ENCODE measurements at regions not wholly inside any gene's neighbourhood (a gene's known extent, or its start where the extent isn't known, plus 50 kb on each side); places are given as distances from the start of the nearest gene placed in this dataset.

GRCh38 chr6:963456-963855, 270.5 kb upstream of the EXOC2 start (continued):
- TF ChIP-seq, protein P1, sequence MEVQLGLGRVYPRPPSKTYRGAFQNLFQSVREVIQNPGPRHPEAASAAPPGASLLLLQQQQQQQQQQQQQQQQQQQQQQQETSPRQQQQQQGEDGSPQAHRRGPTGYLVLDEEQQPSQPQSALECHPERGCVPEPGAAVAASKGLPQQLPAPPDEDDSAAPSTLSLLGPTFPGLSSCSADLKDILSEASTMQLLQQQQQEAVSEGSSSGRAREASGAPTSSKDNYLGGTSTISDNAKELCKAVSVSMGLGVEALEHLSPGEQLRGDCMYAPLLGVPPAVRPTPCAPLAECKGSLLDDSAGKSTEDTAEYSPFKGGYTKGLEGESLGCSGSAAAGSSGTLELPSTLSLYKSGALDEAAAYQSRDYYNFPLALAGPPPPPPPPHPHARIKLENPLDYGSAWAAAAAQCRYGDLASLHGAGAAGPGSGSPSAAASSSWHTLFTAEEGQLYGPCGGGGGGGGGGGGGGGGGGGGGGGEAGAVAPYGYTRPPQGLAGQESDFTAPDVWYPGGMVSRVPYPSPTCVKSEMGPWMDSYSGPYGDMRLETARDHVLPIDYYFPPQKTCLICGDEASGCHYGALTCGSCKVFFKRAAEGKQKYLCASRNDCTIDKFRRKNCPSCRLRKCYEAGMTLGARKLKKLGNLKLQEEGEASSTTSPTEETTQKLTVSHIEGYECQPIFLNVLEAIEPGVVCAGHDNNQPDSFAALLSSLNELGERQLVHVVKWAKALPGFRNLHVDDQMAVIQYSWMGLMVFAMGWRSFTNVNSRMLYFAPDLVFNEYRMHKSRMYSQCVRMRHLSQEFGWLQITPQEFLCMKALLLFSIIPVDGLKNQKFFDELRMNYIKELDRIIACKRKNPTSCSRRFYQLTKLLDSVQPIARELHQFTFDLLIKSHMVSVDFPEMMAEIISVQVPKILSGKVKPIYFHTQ (CRISPR knock-in tag; IDR thresholded peaks at IDR 0.05), result no peak
- TF ChIP-seq, protein P2, sequence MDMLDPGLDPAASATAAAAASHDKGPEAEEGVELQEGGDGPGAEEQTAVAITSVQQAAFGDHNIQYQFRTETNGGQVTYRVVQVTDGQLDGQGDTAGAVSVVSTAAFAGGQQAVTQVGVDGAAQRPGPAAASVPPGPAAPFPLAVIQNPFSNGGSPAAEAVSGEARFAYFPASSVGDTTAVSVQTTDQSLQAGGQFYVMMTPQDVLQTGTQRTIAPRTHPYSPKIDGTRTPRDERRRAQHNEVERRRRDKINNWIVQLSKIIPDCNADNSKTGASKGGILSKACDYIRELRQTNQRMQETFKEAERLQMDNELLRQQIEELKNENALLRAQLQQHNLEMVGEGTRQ (CRISPR knock-in tag; IDR thresholded peaks at IDR 0.05), result no peak
- TF ChIP-seq MYBL2 (CRISPR knock-in tag; IDR thresholded peaks at IDR 0.05), result no peak

- H3K4me3 Mint-ChIP-seq, result no peak overlapping the region
- TF ChIP-seq ELF4 (CRISPR knock-in tag; IDR thresholded peaks at IDR 0.05; ENCODE audit: low read depth), result no peak
- TF ChIP-seq, protein P3, sequence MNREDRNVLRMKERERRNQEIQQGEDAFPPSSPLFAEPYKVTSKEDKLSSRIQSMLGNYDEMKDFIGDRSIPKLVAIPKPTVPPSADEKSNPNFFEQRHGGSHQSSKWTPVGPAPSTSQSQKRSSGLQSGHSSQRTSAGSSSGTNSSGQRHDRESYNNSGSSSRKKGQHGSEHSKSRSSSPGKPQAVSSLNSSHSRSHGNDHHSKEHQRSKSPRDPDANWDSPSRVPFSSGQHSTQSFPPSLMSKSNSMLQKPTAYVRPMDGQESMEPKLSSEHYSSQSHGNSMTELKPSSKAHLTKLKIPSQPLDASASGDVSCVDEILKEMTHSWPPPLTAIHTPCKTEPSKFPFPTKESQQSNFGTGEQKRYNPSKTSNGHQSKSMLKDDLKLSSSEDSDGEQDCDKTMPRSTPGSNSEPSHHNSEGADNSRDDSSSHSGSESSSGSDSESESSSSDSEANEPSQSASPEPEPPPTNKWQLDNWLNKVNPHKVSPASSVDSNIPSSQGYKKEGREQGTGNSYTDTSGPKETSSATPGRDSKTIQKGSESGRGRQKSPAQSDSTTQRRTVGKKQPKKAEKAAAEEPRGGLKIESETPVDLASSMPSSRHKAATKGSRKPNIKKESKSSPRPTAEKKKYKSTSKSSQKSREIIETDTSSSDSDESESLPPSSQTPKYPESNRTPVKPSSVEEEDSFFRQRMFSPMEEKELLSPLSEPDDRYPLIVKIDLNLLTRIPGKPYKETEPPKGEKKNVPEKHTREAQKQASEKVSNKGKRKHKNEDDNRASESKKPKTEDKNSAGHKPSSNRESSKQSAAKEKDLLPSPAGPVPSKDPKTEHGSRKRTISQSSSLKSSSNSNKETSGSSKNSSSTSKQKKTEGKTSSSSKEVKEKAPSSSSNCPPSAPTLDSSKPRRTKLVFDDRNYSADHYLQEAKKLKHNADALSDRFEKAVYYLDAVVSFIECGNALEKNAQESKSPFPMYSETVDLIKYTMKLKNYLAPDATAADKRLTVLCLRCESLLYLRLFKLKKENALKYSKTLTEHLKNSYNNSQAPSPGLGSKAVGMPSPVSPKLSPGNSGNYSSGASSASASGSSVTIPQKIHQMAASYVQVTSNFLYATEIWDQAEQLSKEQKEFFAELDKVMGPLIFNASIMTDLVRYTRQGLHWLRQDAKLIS (CRISPR knock-in tag; IDR thresholded peaks at IDR 0.05; ENCODE audit: borderline replicate concordance), result no peak
- TF ChIP-seq, protein P2 (CRISPR knock-in tag; IDR thresholded peaks at IDR 0.05), result no peak
- TF ChIP-seq, protein P4, sequence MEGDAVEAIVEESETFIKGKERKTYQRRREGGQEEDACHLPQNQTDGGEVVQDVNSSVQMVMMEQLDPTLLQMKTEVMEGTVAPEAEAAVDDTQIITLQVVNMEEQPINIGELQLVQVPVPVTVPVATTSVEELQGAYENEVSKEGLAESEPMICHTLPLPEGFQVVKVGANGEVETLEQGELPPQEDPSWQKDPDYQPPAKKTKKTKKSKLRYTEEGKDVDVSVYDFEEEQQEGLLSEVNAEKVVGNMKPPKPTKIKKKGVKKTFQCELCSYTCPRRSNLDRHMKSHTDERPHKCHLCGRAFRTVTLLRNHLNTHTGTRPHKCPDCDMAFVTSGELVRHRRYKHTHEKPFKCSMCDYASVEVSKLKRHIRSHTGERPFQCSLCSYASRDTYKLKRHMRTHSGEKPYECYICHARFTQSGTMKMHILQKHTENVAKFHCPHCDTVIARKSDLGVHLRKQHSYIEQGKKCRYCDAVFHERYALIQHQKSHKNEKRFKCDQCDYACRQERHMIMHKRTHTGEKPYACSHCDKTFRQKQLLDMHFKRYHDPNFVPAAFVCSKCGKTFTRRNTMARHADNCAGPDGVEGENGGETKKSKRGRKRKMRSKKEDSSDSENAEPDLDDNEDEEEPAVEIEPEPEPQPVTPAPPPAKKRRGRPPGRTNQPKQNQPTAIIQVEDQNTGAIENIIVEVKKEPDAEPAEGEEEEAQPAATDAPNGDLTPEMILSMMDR (IDR thresholded peaks at IDR 0.05), result no peak
- TF ChIP-seq ZNF317 (CRISPR knock-in tag; IDR thresholded peaks at IDR 0.05; ENCODE audit: borderline replicate concordance, low read depth), result no peak
- no peak for TF ChIP-seq HMGA2 (CRISPR knock-in tag; IDR thresholded peaks at IDR 0.05)
- no peak for TF ChIP-seq IRF2 (CRISPR knock-in tag; IDR thresholded peaks at IDR 0.05; ENCODE audit: borderline replicate concordance, low read depth)
- TF ChIP-seq, protein P5, sequence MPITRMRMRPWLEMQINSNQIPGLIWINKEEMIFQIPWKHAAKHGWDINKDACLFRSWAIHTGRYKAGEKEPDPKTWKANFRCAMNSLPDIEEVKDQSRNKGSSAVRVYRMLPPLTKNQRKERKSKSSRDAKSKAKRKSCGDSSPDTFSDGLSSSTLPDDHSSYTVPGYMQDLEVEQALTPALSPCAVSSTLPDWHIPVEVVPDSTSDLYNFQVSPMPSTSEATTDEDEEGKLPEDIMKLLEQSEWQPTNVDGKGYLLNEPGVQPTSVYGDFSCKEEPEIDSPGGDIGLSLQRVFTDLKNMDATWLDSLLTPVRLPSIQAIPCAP (CRISPR knock-in tag; IDR thresholded peaks at IDR 0.05), result no peak
- H3K9me3 Mint-ChIP-seq, result no peaks in the 10 kb centered on the region
- no peak overlapping the region for H3K27ac Mint-ChIP-seq
- POLR2A ChIA-PET, result no interaction called here
- no peak; the same call in 1 of the 2 replicates for ATAC-seq
- H3K36me3 Mint-ChIP-seq, result no peaks in the 10 kb centered on the region
- no peaks in the 10 kb centered on the region; the same call in 1 of the 2 replicates for H3K27me3 Mint-ChIP-seq (ENCODE audit: low read depth)
- CTCF ChIA-PET, result interaction anchor here (2.4 kb wide), 1 partner anchor 49 kb away, joined by 6 read pairs; no protein-coding TSS in a partner anchor
- no peak for DNase-seq (ENCODE audit: low spot score)
- H3K4me1 Mint-ChIP-seq, result peaks cover 5% of the 10 kb centered on the region; the same call in 1 of the 2 replicates
Measured at GRCh38 chr6:961407-961960, 268.5 kb upstream of the EXOC2 start.

- peaks cover 5% of the 10 kb centered on the region; the same call in 1 of the 2 replicates for H3K4me1 Mint-ChIP-seq
- no peak for TF ChIP-seq ATF1 (CRISPR knock-in tag; IDR thresholded peaks at IDR 0.05)
- TF ChIP-seq RELA (CRISPR knock-in tag; IDR thresholded peaks at IDR 0.05; ENCODE audit: borderline replicate concordance), result no peak
- TF ChIP-seq EMX1 (CRISPR knock-in tag; IDR thresholded peaks at IDR 0.05), result no peak
- TF ChIP-seq, protein P6, sequence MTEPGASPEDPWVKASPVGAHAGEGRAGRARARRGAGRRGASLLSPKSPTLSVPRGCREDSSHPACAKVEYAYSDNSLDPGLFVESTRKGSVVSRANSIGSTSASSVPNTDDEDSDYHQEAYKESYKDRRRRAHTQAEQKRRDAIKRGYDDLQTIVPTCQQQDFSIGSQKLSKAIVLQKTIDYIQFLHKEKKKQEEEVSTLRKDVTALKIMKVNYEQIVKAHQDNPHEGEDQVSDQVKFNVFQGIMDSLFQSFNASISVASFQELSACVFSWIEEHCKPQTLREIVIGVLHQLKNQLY (CRISPR knock-in tag; IDR thresholded peaks at IDR 0.05), result no peak
- no peak for TF ChIP-seq ARID4B (CRISPR knock-in tag; IDR thresholded peaks at IDR 0.05; ENCODE audit: borderline replicate concordance)
- no peak for TF ChIP-seq MYBL2 (CRISPR knock-in tag; IDR thresholded peaks at IDR 0.05)
Measured at GRCh38 chr6:960356-960755, 267.4 kb upstream of the EXOC2 start.

More at GRCh38 chr6:960356-960755, 267.4 kb upstream of the EXOC2 start:
- no peak overlapping the region for H3K4me3 Mint-ChIP-seq
- H3K27me3 Mint-ChIP-seq (ENCODE audit: low read depth), result no peaks in the 10 kb centered on the region; the same call in 1 of the 2 replicates
- no peak overlapping the region for H3K27ac Mint-ChIP-seq
- ATAC-seq (no peak), DNase-seq (ENCODE audit: low spot score) (no peak)
- H3K36me3 Mint-ChIP-seq, result no peaks in the 10 kb centered on the region
- no peaks in the 10 kb centered on the region for H3K9me3 Mint-ChIP-seq
- ChIA-PET POLR2A (interaction anchor here (0.6 kb wide), 1 partner anchor 546 kb away, joined by 6 read pairs; no protein-coding TSS in a partner anchor), CTCF (interaction anchor here (0.6 to 2.4 kb wide), 2 partner anchors 9 to 48 kb away, joined by 3 to 6 read pairs; no protein-coding TSS in a partner anchor)
